Activated naive CD8-positive, alpha-beta T cell (primary cell): ENCODE measurements at regions not wholly inside any gene's neighbourhood (a gene's known extent, or its start where the extent isn't known, plus 50 kb on each side); places are given as distances from the start of the nearest gene placed in this dataset.
A peak's percentile ranks its signal among the peaks of the same experiment; 100 is the strongest.

Experiments
- H3K27ac Mint-ChIP-seq: one replicate; pipeline ENCODE4 v1.8.0; 2021; ENCODE audit warnings: mixed read lengths
- H3K27me3 Mint-ChIP-seq: one replicate; pipeline ENCODE4 v1.8.0; 2021; ENCODE audit warnings: mixed read lengths
- H3K36me3 Mint-ChIP-seq: one replicate; pipeline ENCODE4 v1.8.0; 2021; ENCODE audit warnings: mixed read lengths
- H3K4me1 Mint-ChIP-seq: one replicate; pipeline ENCODE4 v1.8.0; 2021; ENCODE audit warnings: low read depth, mixed read lengths
- H3K4me3 Mint-ChIP-seq: one replicate; pipeline ENCODE4 v1.8.0; 2021; ENCODE audit warnings: mild to moderate bottlenecking, mixed read lengths
- H3K9me3 Mint-ChIP-seq: one replicate; pipeline ENCODE4 v1.8.0; 2021; ENCODE audit warnings: low read depth, mixed read lengths

- H3K27ac Mint-ChIP-seq: no peak overlapping the region
- no peaks in the 10 kb centered on the region for H3K9me3 Mint-ChIP-seq
- H3K4me1 Mint-ChIP-seq: peaks cover 47% of the 10 kb centered on the region
- H3K27me3 Mint-ChIP-seq: no peaks in the 10 kb centered on the region
- no peaks in the 10 kb centered on the region for H3K36me3 Mint-ChIP-seq
- H3K4me3 Mint-ChIP-seq: no peak overlapping the region
These were observed 146.9 kb upstream of the IRF2BP2 start for GRCh38 chr1:234756857-234757256.

GRCh38 chr1:234756066-234756774 is 146.2 kb upstream of the IRF2BP2 start:
- no peak overlapping the region for H3K4me3 Mint-ChIP-seq
- no peak overlapping the region for H3K27ac Mint-ChIP-seq
- peaks cover 46% of the 10 kb centered on the region for H3K4me1 Mint-ChIP-seq
- no peaks in the 10 kb centered on the region for H3K27me3 Mint-ChIP-seq
- H3K9me3 Mint-ChIP-seq: no peaks in the 10 kb centered on the region
- no peaks in the 10 kb centered on the region for H3K36me3 Mint-ChIP-seq

GRCh38 chr1:234755449-234755863 is 145.5 kb upstream of the IRF2BP2 start:
- no peak overlapping the region for H3K4me3 Mint-ChIP-seq
- no peak overlapping the region for H3K27ac Mint-ChIP-seq
- H3K4me1 Mint-ChIP-seq: peaks cover 42% of the 10 kb centered on the region
- no peaks in the 10 kb centered on the region for H3K9me3 Mint-ChIP-seq
- no peaks in the 10 kb centered on the region for H3K27me3 Mint-ChIP-seq
- no peaks in the 10 kb centered on the region for H3K36me3 Mint-ChIP-seq

GRCh38 chr1:234753979-234754378 is 144.0 kb upstream of the IRF2BP2 start:
- Mint-ChIP-seq H3K9me3 (no peaks in the 10 kb centered on the region), H3K27ac (no peak overlapping the region), H3K36me3 (no peaks in the 10 kb centered on the region), H3K4me3 (no peak overlapping the region), H3K4me1 (peaks cover 27% of the 10 kb centered on the region), H3K27me3 (no peaks in the 10 kb centered on the region)

- H3K4me3 Mint-ChIP-seq: no peak overlapping the region
- H3K9me3 Mint-ChIP-seq: no peaks in the 10 kb centered on the region
- H3K27me3 Mint-ChIP-seq: no peaks in the 10 kb centered on the region
- H3K4me1 Mint-ChIP-seq: peaks cover 21% of the 10 kb centered on the region
- no peaks in the 10 kb centered on the region for H3K36me3 Mint-ChIP-seq
- H3K27ac Mint-ChIP-seq: no peak overlapping the region
These were observed 142.9 kb upstream of the IRF2BP2 start for GRCh38 chr1:234752927-234753326.

GRCh38 chr1:234751678-234752077 is 141.7 kb upstream of the IRF2BP2 start:
- no peaks in the 10 kb centered on the region for H3K36me3 Mint-ChIP-seq
- H3K27ac Mint-ChIP-seq: no peak overlapping the region
- H3K4me3 Mint-ChIP-seq: no peak overlapping the region
- no peaks in the 10 kb centered on the region for H3K9me3 Mint-ChIP-seq
- no peaks in the 10 kb centered on the region for H3K27me3 Mint-ChIP-seq
- peaks cover 14% of the 10 kb centered on the region for H3K4me1 Mint-ChIP-seq

- Mint-ChIP-seq H3K27ac (no peak overlapping the region), H3K4me3 (no peak overlapping the region), H3K4me1 (peaks cover 8% of the 10 kb centered on the region), H3K9me3 (no peaks in the 10 kb centered on the region), H3K36me3 (no peaks in the 10 kb centered on the region), H3K27me3 (no peaks in the 10 kb centered on the region)
These were observed 141.1 kb upstream of the IRF2BP2 start for GRCh38 chr1:234750922-234751627.

GRCh38 chr1:234748713-234749112 is 138.7 kb upstream of the IRF2BP2 start:
- Mint-ChIP-seq H3K27ac (no peak overlapping the region), H3K4me1 (peaks cover 1% of the 10 kb centered on the region), H3K36me3 (no peaks in the 10 kb centered on the region), H3K4me3 (no peak overlapping the region), H3K9me3 (no peaks in the 10 kb centered on the region), H3K27me3 (no peaks in the 10 kb centered on the region)

- no peak overlapping the region for H3K4me3 Mint-ChIP-seq
- no peaks in the 10 kb centered on the region for H3K36me3 Mint-ChIP-seq
- no peaks in the 10 kb centered on the region for H3K27me3 Mint-ChIP-seq
- no peaks in the 10 kb centered on the region for H3K9me3 Mint-ChIP-seq
- H3K27ac Mint-ChIP-seq: no peak overlapping the region
- H3K4me1 Mint-ChIP-seq: no peaks in the 10 kb centered on the region
These were observed 138.1 kb upstream of the IRF2BP2 start for GRCh38 chr1:234748066-234748465.

- H3K9me3 Mint-ChIP-seq: no peaks in the 10 kb centered on the region
- H3K4me3 Mint-ChIP-seq: no peak overlapping the region
- no peaks in the 10 kb centered on the region for H3K36me3 Mint-ChIP-seq
- H3K4me1 Mint-ChIP-seq: no peaks in the 10 kb centered on the region
- no peaks in the 10 kb centered on the region for H3K27me3 Mint-ChIP-seq
- H3K27ac Mint-ChIP-seq: no peak overlapping the region
These were observed 136.8 kb upstream of the IRF2BP2 start for GRCh38 chr1:234746798-234747196.

GRCh38 chr1:234745844-234746797 is 136.1 kb upstream of the IRF2BP2 start:
- no peaks in the 10 kb centered on the region for H3K36me3 Mint-ChIP-seq
- H3K4me1 Mint-ChIP-seq: no peaks in the 10 kb centered on the region
- no peaks in the 10 kb centered on the region for H3K9me3 Mint-ChIP-seq
- H3K27ac Mint-ChIP-seq: no peak overlapping the region
- peak overlapping the region; percentile 8 for H3K4me3 Mint-ChIP-seq
- no peaks in the 10 kb centered on the region for H3K27me3 Mint-ChIP-seq

GRCh38 chr1:234745276-234745675 is 135.3 kb upstream of the IRF2BP2 start:
- Mint-ChIP-seq H3K4me3 (no peak overlapping the region), H3K9me3 (no peaks in the 10 kb centered on the region), H3K36me3 (no peaks in the 10 kb centered on the region), H3K27me3 (no peaks in the 10 kb centered on the region), H3K4me1 (no peaks in the 10 kb centered on the region), H3K27ac (no peak overlapping the region)

GRCh38 chr1:234743791-234744611 is 134.0 kb upstream of the IRF2BP2 start:
- Mint-ChIP-seq H3K27me3 (no peaks in the 10 kb centered on the region), H3K4me3 (no peak overlapping the region)

GRCh38 chr1:234742622-234743021 is 132.6 kb upstream of the IRF2BP2 start:
- Mint-ChIP-seq H3K9me3 (no peaks in the 10 kb centered on the region), H3K4me3 (no peak overlapping the region), H3K4me1 (peaks cover 1% of the 10 kb centered on the region), H3K27ac (no peak overlapping the region), H3K27me3 (no peaks in the 10 kb centered on the region), H3K36me3 (no peaks in the 10 kb centered on the region)

More at GRCh38 chr1:234743791-234744611, 134.0 kb upstream of the IRF2BP2 start:
- Mint-ChIP-seq H3K36me3 (no peaks in the 10 kb centered on the region), H3K9me3 (no peaks in the 10 kb centered on the region), H3K27ac (no peak overlapping the region), H3K4me1 (no peaks in the 10 kb centered on the region)
